Smooth muscle cell of the brain vasculature (primary cell): ENCODE measurements at regions not wholly inside any gene's neighbourhood (a gene's known extent, or its start where the extent isn't known, plus 50 kb on each side); places are given as distances from the start of the nearest gene placed in this dataset.

ENCODE experiments used
- DNase-seq: peaks from one replicate; pipeline ENCODE4 v3.0.0-alpha.2; 2012; ENCODE audit warnings: low read depth, low spot score

DNA sequence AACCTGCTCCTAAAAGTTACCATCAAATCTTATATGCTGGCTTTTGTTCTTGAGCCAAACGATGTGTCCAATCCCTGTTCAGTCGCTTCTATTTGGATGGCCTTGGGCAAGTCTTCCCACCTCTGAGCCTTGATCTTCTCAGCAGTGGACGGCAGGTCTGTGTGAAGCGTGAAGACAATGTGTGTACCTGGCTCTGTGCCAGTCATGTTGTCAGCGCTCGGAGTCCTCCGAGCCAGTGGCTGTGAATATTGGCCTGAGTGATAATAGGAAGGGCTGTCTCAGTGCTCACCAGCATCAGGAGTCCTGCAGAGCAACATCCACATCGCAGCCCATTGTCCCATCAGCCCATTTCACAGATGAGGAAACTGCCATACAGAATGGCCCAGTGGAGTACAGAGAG is 219.0 kb downstream of the CDC5L start:
- no peak for DNase-seq

DNA sequence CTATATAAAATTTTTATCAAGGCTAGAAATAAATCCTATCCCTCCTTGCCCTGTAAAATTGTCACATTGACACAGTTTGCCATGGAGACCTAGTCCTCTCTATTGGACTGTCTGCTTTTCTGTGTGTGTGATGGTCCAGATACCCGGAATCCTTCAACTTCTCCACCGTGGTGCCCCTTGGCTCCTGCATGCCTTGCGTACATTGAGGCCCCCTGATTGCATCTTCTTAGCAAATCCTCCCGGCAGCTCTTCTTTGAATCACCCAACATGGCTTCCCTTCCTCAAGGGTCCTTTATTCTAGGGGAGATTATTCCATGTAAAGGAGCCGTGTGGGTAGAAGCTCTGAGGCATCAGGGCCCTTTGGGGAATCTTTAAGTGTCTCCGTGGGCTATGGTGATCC is 219.5 kb downstream of the CDC5L start:
- no peak for DNase-seq

DNA sequence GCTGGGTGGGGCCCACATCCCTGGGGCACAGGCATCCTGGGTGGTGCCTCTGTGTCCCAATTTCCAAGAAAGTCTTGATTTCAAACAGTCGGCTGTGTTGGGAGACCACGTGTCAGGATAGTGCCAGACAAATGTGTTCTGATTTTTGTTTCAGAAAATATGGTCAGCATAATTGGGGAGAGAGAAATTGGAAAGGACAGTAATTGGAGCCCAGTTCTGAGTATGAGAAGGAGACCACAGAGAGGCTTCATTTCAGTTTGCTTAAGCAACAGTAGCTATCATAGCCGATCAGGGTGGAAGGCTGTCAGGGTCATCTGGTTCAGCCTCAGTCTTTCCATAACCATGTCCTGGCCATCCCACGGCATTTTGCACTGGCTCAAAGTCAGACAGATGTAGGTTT is 220.7 kb downstream of the CDC5L start:
- DNase-seq, result no peak

DNA sequence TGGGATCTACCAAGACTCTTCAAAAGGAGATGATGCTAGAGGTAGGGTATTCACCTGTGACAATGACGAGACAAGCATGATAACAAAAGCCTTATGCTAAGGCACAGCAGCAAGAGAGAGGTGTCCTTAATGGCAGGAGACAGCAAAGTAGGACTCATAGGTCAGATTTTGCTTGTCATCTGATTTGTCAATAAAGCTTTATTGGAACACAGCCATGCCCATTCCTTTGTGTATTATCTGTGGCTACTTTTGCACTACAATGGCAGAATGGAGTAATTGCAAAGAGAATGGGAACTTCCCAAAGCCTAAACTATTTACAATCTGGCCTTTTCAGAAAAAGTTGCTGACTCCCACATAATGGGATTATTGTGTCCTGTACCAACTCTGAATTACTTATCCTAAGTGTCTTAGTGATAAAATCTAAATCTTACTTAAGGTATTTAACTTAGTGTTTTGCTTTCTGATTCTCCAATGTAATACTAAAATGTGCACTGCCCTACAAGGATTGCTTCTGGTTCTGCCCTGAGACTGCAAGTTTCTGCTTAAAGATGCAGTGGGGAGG is 221.6 kb downstream of the CDC5L start:
- no peak for DNase-seq

GRCh38 chr6:44614396-44614795 is 226.9 kb downstream of the CDC5L start:
- no peak for DNase-seq

GRCh38 chr6:44615621-44616020 is 228.1 kb downstream of the CDC5L start:
- DNase-seq, result no peak

GRCh38 chr6:44617416-44617815 is 229.9 kb downstream of the CDC5L start:
- DNase-seq, result no peak

GRCh38 chr6:44618371-44618770 is 230.9 kb downstream of the CDC5L start:
- no peak for DNase-seq

- no peak for DNase-seq
Observed at GRCh38 chr6:44620922-44621321, 233.4 kb downstream of the CDC5L start.

GRCh38 chr6:44621846-44622245 is 234.3 kb downstream of the CDC5L start:
- no peak for DNase-seq

- no peak for DNase-seq
Observed at GRCh38 chr6:44622555-44622954, 235.0 kb downstream of the CDC5L start.

GRCh38 chr6:44622956-44623355 is 235.4 kb downstream of the CDC5L start:
- no peak for DNase-seq

- DNase-seq, result no peak
Observed at GRCh38 chr6:44624226-44624625, 236.7 kb downstream of the CDC5L start.

DNA sequence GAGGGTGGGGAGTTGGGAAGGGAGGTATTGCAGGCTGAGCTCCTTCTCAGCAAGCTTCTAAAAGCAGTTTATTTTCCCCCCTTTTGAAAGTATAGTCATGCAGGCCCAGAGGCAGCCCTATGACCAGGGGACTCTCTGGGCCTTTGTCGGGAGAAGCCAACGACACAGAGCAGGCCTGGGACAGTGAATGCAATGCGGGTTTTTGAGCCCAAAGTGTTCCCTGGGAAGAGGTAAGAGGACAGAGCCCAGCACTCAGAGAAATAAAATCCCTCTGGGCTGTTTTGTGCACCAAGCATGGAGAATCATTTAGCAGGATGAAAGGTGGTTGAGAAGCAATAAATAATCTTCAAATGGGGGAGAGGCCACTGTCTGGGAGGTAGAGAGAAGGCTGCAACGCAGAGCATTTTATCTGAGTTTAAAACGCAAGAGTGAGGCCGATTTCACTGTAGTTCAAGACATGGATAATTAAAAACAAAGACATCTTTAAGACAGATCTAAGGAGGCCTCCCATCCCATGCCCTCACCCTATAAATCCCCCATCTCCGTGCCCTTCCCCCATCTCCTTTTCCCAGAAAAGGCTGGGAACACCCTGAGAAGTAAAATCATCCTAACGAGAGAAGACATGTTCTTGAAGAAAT is 237.5 kb downstream of the CDC5L start:
- no peak for DNase-seq

- no peak for DNase-seq
Observed at GRCh38 chr6:44625996-44626395, 238.5 kb downstream of the CDC5L start.

DNA sequence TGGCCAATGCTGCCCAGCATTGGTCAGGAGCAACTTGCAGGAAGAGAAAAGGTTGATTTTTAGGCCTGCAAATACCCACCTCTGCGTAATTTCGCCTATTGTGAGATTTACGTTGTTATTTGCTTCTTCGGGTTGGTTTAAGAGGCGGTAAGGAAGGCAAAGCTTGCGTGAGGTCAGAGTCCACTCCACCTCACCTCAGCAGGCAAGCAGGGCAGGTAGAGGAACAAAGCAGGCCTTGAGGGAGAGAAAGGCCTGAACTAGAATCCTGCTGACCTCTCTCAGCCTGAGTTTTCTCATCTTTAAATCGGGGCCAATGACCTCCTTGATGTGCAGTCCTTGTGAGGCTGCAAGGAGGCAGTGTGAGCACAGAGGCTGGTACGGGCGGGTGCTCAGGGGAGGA is 239.1 kb downstream of the CDC5L start:
- DNase-seq, result no peak

GRCh38 chr6:44627091-44627882 is 239.8 kb downstream of the CDC5L start:
- DNase-seq, result no peak

- no peak for DNase-seq
Observed at GRCh38 chr6:44627883-44628271, 240.4 kb downstream of the CDC5L start.

GRCh38 chr6:44628347-44628746 is 240.8 kb downstream of the CDC5L start:
- DNase-seq, result no peak

GRCh38 chr6:44629636-44630035 is 242.1 kb downstream of the CDC5L start:
- no peak for DNase-seq

DNA sequence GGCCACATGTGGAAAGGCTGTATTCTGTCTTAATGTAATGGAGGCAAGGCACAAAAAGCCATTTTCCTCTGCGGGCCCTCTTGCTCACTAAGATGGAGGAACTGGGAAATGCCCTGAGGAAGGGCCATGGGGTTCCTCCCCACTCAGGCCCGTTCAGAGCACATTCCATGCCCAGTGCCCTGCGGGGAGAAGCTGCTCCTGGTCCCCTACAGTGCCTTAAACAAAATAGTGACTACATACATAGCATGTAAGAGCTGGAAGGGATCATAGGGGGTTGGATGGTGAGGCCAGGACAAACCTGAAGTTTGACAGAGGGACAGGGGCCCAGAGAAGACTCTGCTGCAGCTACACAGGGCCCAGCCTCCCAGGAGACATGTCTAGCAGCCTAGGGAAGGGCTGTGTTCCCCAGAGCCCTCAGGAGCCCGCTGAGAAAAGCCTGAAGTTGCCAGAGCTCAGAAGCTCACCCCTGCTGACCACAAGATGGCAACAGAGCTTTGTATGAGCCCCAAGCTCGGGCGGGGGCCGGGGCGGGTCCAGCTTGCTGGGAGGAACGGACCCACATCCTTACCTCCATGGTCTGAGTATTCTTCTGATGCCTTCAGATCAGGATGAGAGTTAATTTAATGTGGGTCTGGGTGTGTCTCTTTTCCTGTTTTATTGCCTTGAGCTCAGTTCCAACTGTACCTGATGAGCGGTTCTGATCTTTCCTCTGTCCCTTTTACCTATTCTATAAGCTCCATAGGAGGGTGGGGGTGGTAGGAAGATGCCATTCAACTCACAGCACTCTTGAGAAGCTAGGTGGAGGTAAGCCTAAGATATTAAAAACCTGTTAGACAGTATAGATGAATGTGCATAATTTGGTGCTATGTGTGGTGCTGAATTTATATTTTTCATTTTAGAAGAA is 242.9 kb downstream of the CDC5L start:
- no peak for DNase-seq

DNA sequence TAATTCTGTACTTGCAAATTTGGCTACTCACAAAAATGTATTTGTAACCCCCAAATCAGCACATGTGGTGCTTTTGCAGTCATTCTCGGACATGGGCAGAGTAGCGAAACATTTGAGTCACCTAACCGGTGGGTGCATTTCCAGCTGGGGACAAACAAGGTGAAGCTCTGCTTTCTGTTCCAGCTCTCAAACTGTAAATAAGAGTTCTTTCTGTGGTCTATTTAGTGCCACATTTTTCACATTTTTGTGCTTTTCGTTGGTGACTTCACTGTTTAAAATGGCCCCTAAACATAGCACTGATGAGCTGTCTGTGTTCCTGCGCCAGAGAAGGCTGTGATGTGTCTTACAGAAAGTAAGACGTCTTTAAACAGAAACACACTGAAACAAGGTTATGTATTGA is 244.5 kb downstream of the CDC5L start:
- DNase-seq, result no peak
